Spleen (tissue), 7 donors: ENCODE measurements at regions not wholly inside any gene's neighbourhood (a gene's known extent, or its start where the extent isn't known, plus 50 kb on each side); places are given as distances from the start of the nearest gene placed in this dataset.

ENCODE experiments used
- CTCF ChIP-seq, 11 experiments: fragments of 200-600 bp in 7 of 11; fragments of 450-650 bp in 4 of 11; sonication (generic) in 4 of 11; IDR thresholded peaks in 8 of 11; conservative IDR thresholded peaks in 3 of 11; 1 replicate in 7 of 11; 2 replicates in 4 of 11; pipeline versions ENCODE4 v1.4.0 to v1.8.0; 2016 to 2021; ENCODE audit warnings: antibody characterized with exemption in 11 of 11, inconsistent platforms in 4 of 11, mild to moderate bottlenecking in 1 of 11
- POLR2AphosphoS5 ChIP-seq, 3 donors: sonication (generic); formaldehyde crosslinking; IDR thresholded peaks; one replicate each; pipeline ENCODE4 v1.5.1; 2017; ENCODE audit warnings: antibody characterized with exemption in 3 of 3
- donor health status: DM: no; HTN: no; CAD: no; lungs with moderate emphysema.
- donor health status: DM: no; HTN: no; CAD: no.
- donor health status: DM: no; HTN: no; CAD: no.

DNA sequence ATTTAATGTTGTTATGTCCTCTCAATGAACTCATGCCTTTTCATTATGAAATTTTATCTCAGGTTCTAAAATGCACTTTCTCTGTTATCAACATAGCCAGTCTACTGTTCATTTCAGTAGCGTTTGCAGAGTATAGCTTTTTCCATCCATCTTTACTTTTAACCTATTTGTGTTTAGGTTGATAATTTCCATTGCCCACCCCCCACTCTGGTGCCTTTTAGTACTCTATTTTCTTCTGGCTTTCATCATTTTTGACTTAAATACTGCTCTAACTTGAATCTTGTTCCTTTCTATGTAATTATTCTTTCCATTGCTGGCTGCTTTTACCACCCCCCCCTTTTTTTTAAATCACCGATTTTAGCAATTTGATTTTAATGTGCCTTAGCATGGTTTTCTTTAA, 585.0 kb upstream of the LRATD1 start:
- TF ChIP-seq CTCF (IDR thresholded peaks at IDR 0.05 in 8 of 11, conservative IDR thresholded peaks at IDR 0.05 in 3 of 11) (no peak), POLR2AphosphoS5 (IDR thresholded peaks at IDR 0.05) (no peak)
